Tibial nerve (tissue), 4 donors: ENCODE measurements at regions not wholly inside any gene's neighbourhood (a gene's known extent, or its start where the extent isn't known, plus 50 kb on each side); places are given as distances from the start of the nearest gene placed in this dataset.

Source experiments
- DNase-seq, 2 donors: peaks; one replicate each; pipeline ENCODE4 v3.0.0-alpha.2; 2019; ENCODE audit warnings: low spot score in 2 of 2
- H3K27ac ChIP-seq, 4 donors: fragments of 200-600 bp; sonication (generic) in 3 of 4; one replicate each; pipeline ENCODE4 v1.5.1; 2017 to 2019; ENCODE audit warnings: mild to moderate bottlenecking in 1 of 4
- H3K27me3 ChIP-seq, 2 donors: fragments of 200-600 bp; sonication (generic) in 1 of 2; one replicate each; pipeline versions ENCODE4 v1.5.1 to v1.6.0; 2017 to 2019
- H3K36me3 ChIP-seq, 3 donors: fragments of 200-600 bp; sonication (generic); one replicate each; pipeline ENCODE4 v1.5.1; 2018 to 2019
- H3K4me1 ChIP-seq, 4 donors: fragments of 200-600 bp; sonication (generic) in 3 of 4; one replicate each; pipeline ENCODE4 v1.5.1; 2017 to 2019
- H3K4me3 ChIP-seq, 4 donors: fragments of 200-600 bp; sonication (generic) in 3 of 4; one replicate each; pipeline ENCODE4 v1.5.1; 2017 to 2019; ENCODE audit warnings: mild to moderate bottlenecking in 1 of 4, moderate library complexity in 1 of 4
- H3K9me3 ChIP-seq, 4 donors: fragments of 200-600 bp; sonication (generic) in 3 of 4; one replicate each; pipeline ENCODE4 v1.5.1; 2017 to 2019
- CTCF ChIP-seq, 5 experiments: fragments of 200-600 bp in 3 of 5; fragments of 450-650 bp in 2 of 5; sonication (generic) in 3 of 5; IDR thresholded peaks; one replicate each; pipeline ENCODE4 v1.5.1; 2016 to 2019; ENCODE audit warnings: antibody characterized with exemption in 5 of 5, mild to moderate bottlenecking in 3 of 5, moderate library complexity in 2 of 5
- EP300 ChIP-seq, 2 donors: sonication (generic); formaldehyde crosslinking; IDR thresholded peaks; one replicate each; pipeline ENCODE4 v1.6.1; 2017; ENCODE audit warnings: antibody characterized with exemption in 2 of 2, mild to moderate bottlenecking in 1 of 2
- POLR2A ChIP-seq, 2 donors: fragments of 450-650 bp; IDR thresholded peaks; one replicate each; pipeline ENCODE4 v1.6.1; 2017; ENCODE audit warnings: antibody characterized with exemption in 2 of 2, mild to moderate bottlenecking in 2 of 2, moderate library complexity in 2 of 2
- WGBS, 2 donors: methylation state at CpG; one replicate each; pipeline ENCODE4 v1.1.5; 2018; 5-methylcytosine and 5-hydroxymethylcytosine counted together

- Histone ChIP-seq H3K36me3 (no peaks in the 10 kb centered on the region), H3K4me1 (peaks cover 0 to 17% (median 8%) of the 10 kb centered on the region in 4 donors), H3K27ac (no peak overlapping the region), H3K9me3 (no peaks in the 10 kb centered on the region), H3K4me3 (no peak overlapping the region), H3K27me3 (no peaks in the 10 kb centered on the region)
- 89 to 91% methylated on average over 1 of the region's 1 CpG for WGBS, 2 donors
- DNase-seq: no peak
- TF ChIP-seq CTCF (IDR thresholded peaks at IDR 0.05): no peak
- no peak for TF ChIP-seq EP300 (IDR thresholded peaks at IDR 0.05)
- TF ChIP-seq POLR2A (IDR thresholded peaks at IDR 0.05): no peak
Observed at GRCh38 chr14:101625336-101626097, 64.2 kb downstream of the DIO3 start.

- Histone ChIP-seq H3K27ac (no peak overlapping the region), H3K4me1 (peaks cover 0 to 17% (median 8%) of the 10 kb centered on the region in 4 donors), H3K4me3 (no peak overlapping the region), H3K36me3 (no peaks in the 10 kb centered on the region), H3K9me3 (no peaks in the 10 kb centered on the region), H3K27me3 (no peaks in the 10 kb centered on the region)
- no peak for TF ChIP-seq POLR2A (IDR thresholded peaks at IDR 0.05)
- TF ChIP-seq CTCF (IDR thresholded peaks at IDR 0.05): no peak
- no peak for TF ChIP-seq EP300 (IDR thresholded peaks at IDR 0.05)
- whole genome bisulfite sequencing, 2 donors: 93 to 98% methylated on average over 5 of the region's 5 CpGs
- no peak for DNase-seq
Observed at GRCh38 chr14:101626331-101626730, 65.0 kb downstream of the DIO3 start.

- H3K4me1 ChIP-seq: peaks cover 0 to 17% (median 8%) of the 10 kb centered on the region in 4 donors
- H3K36me3 ChIP-seq: no peaks in the 10 kb centered on the region
- H3K4me3 ChIP-seq: peak overlapping the region in 1 of 4 donors; percentile 43
- WGBS, 2 donors: 38 to 43% methylated on average over 16 of the region's 16 CpGs
- H3K27ac ChIP-seq: no peak overlapping the region
- DNase-seq: no peak
- H3K27me3 ChIP-seq: no peaks in the 10 kb centered on the region
- TF ChIP-seq CTCF (IDR thresholded peaks at IDR 0.05) (no peak), EP300 (IDR thresholded peaks at IDR 0.05) (no peak), POLR2A (IDR thresholded peaks at IDR 0.05) (no peak)
- H3K9me3 ChIP-seq: no peaks in the 10 kb centered on the region
Observed at GRCh38 chr14:101627915-101628262, 66.6 kb downstream of the DIO3 start.

GRCh38 chr14:101628471-101628966 is 67.2 kb downstream of the DIO3 start:
- Histone ChIP-seq H3K4me1 (peaks cover 0 to 17% (median 8%) of the 10 kb centered on the region in 4 donors), H3K4me3 (peak overlapping the region in 2 of 4 donors; percentile 26 to 43), H3K27me3 (no peaks in the 10 kb centered on the region), H3K27ac (peak overlapping the region in 1 of 4 donors; percentile 62), H3K9me3 (no peaks in the 10 kb centered on the region), H3K36me3 (no peaks in the 10 kb centered on the region)
- TF ChIP-seq CTCF (IDR thresholded peaks at IDR 0.05) (peak; percentile 96 to 98 (median 98)), POLR2A (IDR thresholded peaks at IDR 0.05) (no peak), EP300 (IDR thresholded peaks at IDR 0.05) (peak in 1 of 2 donors; percentile 42)
- 3% methylated on average over 15 to 42 of the region's 44 CpGs for WGBS, 2 donors
- DNase-seq: peak; percentile 58 to 65

GRCh38 chr14:101628975-101629374 is 67.7 kb downstream of the DIO3 start:
- peaks cover 0 to 17% (median 8%) of the 10 kb centered on the region in 4 donors for H3K4me1 ChIP-seq
- 75 to 83% methylated on average over 6 to 8 of the region's 8 CpGs for WGBS, 2 donors
- H3K9me3 ChIP-seq: no peaks in the 10 kb centered on the region
- no peak for DNase-seq
- H3K36me3 ChIP-seq: no peaks in the 10 kb centered on the region
- peak overlapping the region in 1 of 4 donors; percentile 43 for H3K4me3 ChIP-seq
- H3K27ac ChIP-seq: peak overlapping the region in 1 of 4 donors; percentile 62
- no peak for TF ChIP-seq CTCF (IDR thresholded peaks at IDR 0.05)
- no peak for TF ChIP-seq POLR2A (IDR thresholded peaks at IDR 0.05)
- no peak for TF ChIP-seq EP300 (IDR thresholded peaks at IDR 0.05)
- H3K27me3 ChIP-seq: no peaks in the 10 kb centered on the region
